AG04450 (cell line): ENCODE measurements at regions not wholly inside any gene's neighbourhood (a gene's known extent, or its start where the extent isn't known, plus 50 kb on each side); places are given as distances from the start of the nearest gene placed in this dataset.
A peak's percentile ranks its signal among the peaks of the same experiment; 100 is the strongest.

Experiments used
- CTCF ChIA-PET: fragments of 300-600, 350-600 bp; formaldehyde crosslinking; extraction: SDS; loops from one replicate; lab custom pipeline; 2022; ENCODE audit warnings: antibody characterized with exemption, inconsistent platforms; lab: Charles Lee
- POLR2A ChIA-PET: fragments of 350-600 bp; formaldehyde crosslinking; extraction: SDS; loops from one replicate; lab custom pipeline; 2021; ENCODE audit warnings: antibody characterized with exemption, inconsistent platforms; lab: Yijun Ruan, JAX
- DNase-seq: peaks from one replicate; pipeline ENCODE4 v3.0.0-alpha.2; 2011; ENCODE audit warnings: low read depth, low spot score
- H3K27ac ChIP-seq: one replicate; pipeline ENCODE4 v1.5.1; 2012; ENCODE audit warnings: low read depth, low read length, control low read depth
- H3K27me3 ChIP-seq: one replicate; pipeline ENCODE4 v1.6.0; 2012; ENCODE audit warnings: low read length; ENCODE audit not compliant: control insufficient read depth, insufficient read depth
- H3K4me3 ChIP-seq: 2 replicates; pipeline ENCODE4 v1.5.1; 2011; ENCODE audit warnings: mild to moderate bottlenecking, low read depth, low read length, control low read depth
- H3K9me3 ChIP-seq: 2 replicates; pipeline ENCODE4 v1.5.1; 2012; ENCODE audit warnings: low read length; ENCODE audit not compliant: control insufficient read depth, insufficient read depth
- CTCF ChIP-seq: IDR thresholded peaks from 2 replicates; pipeline ENCODE4 v1.5.1; 2011; ENCODE audit warnings: low read depth, low read length, control low read depth, inconsistent platforms

- H3K27ac ChIP-seq: no peak overlapping the region
- H3K9me3 ChIP-seq: no peaks in the 10 kb centered on the region
- TF ChIP-seq CTCF: no peak
- peak; percentile 36 for DNase-seq
- no peaks in the 10 kb centered on the region for H3K27me3 ChIP-seq
- ChIA-PET CTCF (interaction anchor here (0.7 to 1.3 kb wide), 2 partner anchors 133 to 647 kb away, joined by 3 read pairs; no protein-coding TSS in a partner anchor), POLR2A (no interaction called here)
- H3K4me3 ChIP-seq: no peak overlapping the region
Observed at GRCh38 chr5:38060354-38060753, 198.0 kb upstream of the EGFLAM start.

GRCh38 chr5:38059876-38060275 is 198.5 kb upstream of the EGFLAM start:
- no peaks in the 10 kb centered on the region for H3K9me3 ChIP-seq
- H3K4me3 ChIP-seq: no peak overlapping the region
- no peak for TF ChIP-seq CTCF
- CTCF ChIA-PET: interaction anchor here (1.3 kb wide), 1 partner anchor 646 kb away, joined by 3 read pairs; no protein-coding TSS in a partner anchor
- POLR2A ChIA-PET: no interaction called here
- H3K27me3 ChIP-seq: peaks cover 2% of the 10 kb centered on the region
- no peak overlapping the region for H3K27ac ChIP-seq
- no peak for DNase-seq

DNA sequence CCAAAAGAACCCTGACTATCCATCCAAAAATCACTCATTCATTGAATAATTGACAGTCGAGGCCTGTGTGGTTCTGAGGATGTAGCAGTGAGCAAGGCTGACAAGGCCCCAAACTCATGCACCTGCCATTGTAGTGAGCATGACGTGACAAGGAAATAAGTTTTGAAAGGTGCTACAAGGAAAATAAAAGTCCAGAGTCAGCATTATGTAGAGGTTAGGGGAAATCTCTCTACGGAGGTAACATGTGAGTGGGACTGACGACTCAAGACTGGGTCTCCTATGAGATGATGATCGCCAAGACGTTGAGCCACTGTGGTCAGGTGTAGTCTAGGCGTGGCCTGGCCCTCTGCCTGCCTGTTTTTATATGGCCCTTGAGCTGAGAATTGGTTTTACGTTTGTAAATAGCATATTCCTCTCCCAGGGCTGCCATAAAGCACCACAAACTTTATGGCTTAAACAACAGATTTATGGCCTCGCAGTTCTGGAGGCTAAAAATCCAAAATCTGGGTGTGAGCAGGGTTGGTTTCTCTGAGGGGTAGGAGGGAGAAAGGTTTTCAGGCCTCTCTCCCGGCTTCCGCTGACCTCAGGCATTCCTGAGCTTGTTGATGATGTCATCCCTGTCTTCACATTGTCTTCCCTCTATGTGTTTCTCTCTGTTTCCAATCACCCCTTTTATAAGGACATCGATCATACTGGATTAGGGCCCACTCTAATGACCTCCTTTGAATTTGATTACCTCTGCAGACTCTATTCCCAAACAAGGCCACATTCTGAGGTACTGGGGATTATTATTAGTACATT is 206.4 kb upstream of the EGFLAM start:
- POLR2A ChIA-PET: no interaction called here
- Histone ChIP-seq H3K9me3 (no peaks in the 10 kb centered on the region), H3K4me3 (no peak overlapping the region), H3K27ac (no peak overlapping the region), H3K27me3 (peaks cover 4% of the 10 kb centered on the region)
- DNase-seq: no peak
- CTCF ChIA-PET: no interaction called here
- TF ChIP-seq CTCF: no peak

- no peak for DNase-seq
- H3K27me3 ChIP-seq: peaks cover 2% of the 10 kb centered on the region
- POLR2A ChIA-PET: no interaction called here
- H3K9me3 ChIP-seq: no peaks in the 10 kb centered on the region
- CTCF ChIA-PET: no interaction called here
- no peak for TF ChIP-seq CTCF
- H3K4me3 ChIP-seq: no peak overlapping the region
- H3K27ac ChIP-seq: no peak overlapping the region
Observed at GRCh38 chr5:38048400-38048799, 208.6 kb upstream of the GDNF start.

GRCh38 chr5:38046103-38046502 is 206.3 kb upstream of the GDNF start:
- DNase-seq: no peak
- CTCF ChIA-PET: no interaction called here

More at GRCh38 chr5:38046103-38046502, 206.3 kb upstream of the GDNF start:
- Histone ChIP-seq H3K27ac (no peak overlapping the region), H3K27me3 (peaks cover 2% of the 10 kb centered on the region), H3K4me3 (no peak overlapping the region), H3K9me3 (no peaks in the 10 kb centered on the region)
- POLR2A ChIA-PET: no interaction called here
- no peak for TF ChIP-seq CTCF
